SK-N-SH (cell line): ENCODE measurements at regions not wholly inside any gene's neighbourhood (a gene's known extent, or its start where the extent isn't known, plus 50 kb on each side); places are given as distances from the start of the nearest gene placed in this dataset.

ENCODE experiments used
- CTCF ChIA-PET: fragments of 300-600, 350-600 bp; formaldehyde crosslinking; extraction: SDS; loops from one replicate; lab custom pipeline; 2021; lab: Yijun Ruan, JAX
- POLR2A ChIA-PET: fragments of 350-600 bp; sonication (Branson Sonifier 250); formaldehyde crosslinking; extraction: SDS; loops from one replicate; lab custom pipeline; 2020; ENCODE audit warnings: antibody characterized with exemption, inconsistent platforms; lab: Yijun Ruan, JAX
- DNase-seq: peaks from one replicate; pipeline ENCODE4 v3.0.0; 2012
- H2AFZ ChIP-seq: fragments of 200-600 bp; sonication (generic); 2 replicates; pipeline ENCODE4 v1.8.1; 2016; ENCODE audit warnings: antibody characterized with exemption, mild to moderate bottlenecking, low read depth
- H3F3A ChIP-seq: fragments of 200-600 bp; sonication (generic); replicated peaks from 2 replicates; pipeline ENCODE3; 2016; ENCODE audit warnings: antibody characterized with exemption, mild to moderate bottlenecking; ENCODE audit not compliant: insufficient read depth
- H3K27ac ChIP-seq, 2 experiments: fragments of 200-500 bp in 1 of 2; fragments of 200-600 bp in 1 of 2; sonication (Bioruptor generic) in 1 of 2; sonication (generic), shearing (Covaris generic) in 1 of 2; 2 replicates each; pipeline versions ENCODE4 v1.5.1 to v1.6.1; 2014 to 2016; ENCODE audit warnings: low read depth in 2 of 2, inconsistent platforms in 1 of 2, low read length in 1 of 2, mild to moderate bottlenecking in 1 of 2, mixed read lengths in 1 of 2
- H3K27me3 ChIP-seq: fragments of 200-600 bp; sonication (generic), shearing (Covaris generic); 2 replicates; pipeline ENCODE4 v1.6.1; 2016; ENCODE audit warnings: mixed run types; ENCODE audit not compliant: insufficient read depth
- H3K36me3 ChIP-seq, 2 experiments: fragments of 200-500 bp in 1 of 2; fragments of 200-600 bp in 1 of 2; sonication (Bioruptor generic) in 1 of 2; sonication (generic) in 1 of 2; replicated peaks in 1 of 2; 2 replicates each; pipeline versions ENCODE3 to v1.5.1; 2014 to 2016; ENCODE audit warnings: low read length in 1 of 2, mild to moderate bottlenecking in 1 of 2; ENCODE audit not compliant: insufficient read depth in 2 of 2, control insufficient read depth in 1 of 2
- H3K4me1 ChIP-seq, 2 experiments: fragments of 200-500 bp in 1 of 2; fragments of 200-600 bp in 1 of 2; sonication (Bioruptor generic) in 1 of 2; sonication (generic), shearing (Covaris generic) in 1 of 2; 2 replicates each; pipeline versions ENCODE4 v1.5.1 to v1.6.1; 2014 to 2016; ENCODE audit warnings: low read depth in 1 of 2, low read length in 1 of 2, mixed run types in 1 of 2; ENCODE audit not compliant: insufficient read depth in 2 of 2, control insufficient read depth in 1 of 2
- H3K4me2 ChIP-seq: fragments of 200-600 bp; sonication (generic), shearing (Covaris generic); 2 replicates; pipeline ENCODE4 v1.6.1; 2017; ENCODE audit warnings: mixed run types
- H3K4me3 ChIP-seq, 2 experiments: fragments of 200-500 bp in 1 of 2; fragments of 200-600 bp in 1 of 2; sonication (Bioruptor generic) in 1 of 2; sonication (generic), shearing (Covaris generic) in 1 of 2; 2 replicates each; pipeline versions ENCODE4 v1.5.1 to v1.8.1; 2014 to 2016; ENCODE audit warnings: low read depth in 2 of 2, inconsistent platforms in 1 of 2, low read length in 1 of 2, mild to moderate bottlenecking in 1 of 2, mixed read lengths in 1 of 2, moderate library complexity in 1 of 2
- H3K79me2 ChIP-seq: fragments of 200-600 bp; sonication (generic); 2 replicates; pipeline ENCODE4 v1.8.1; 2017; ENCODE audit warnings: mild to moderate bottlenecking; ENCODE audit not compliant: insufficient read depth
- H3K9ac ChIP-seq: fragments of 200-600 bp; sonication (generic); 2 replicates; pipeline ENCODE4 v1.6.1; 2017; ENCODE audit warnings: mixed run types
- H3K9me2 ChIP-seq: fragments of 200-600 bp; sonication (generic); 2 replicates; pipeline ENCODE4 v1.6.1; 2017; ENCODE audit warnings: mixed run types
- H3K9me3 ChIP-seq: fragments of 200-600 bp; sonication (generic); 2 replicates; pipeline ENCODE4 v1.6.1; 2017; ENCODE audit warnings: mixed run types, mild to moderate bottlenecking, moderate library complexity
- H4K20me1 ChIP-seq: fragments of 200-600 bp; sonication (generic); 2 replicates; pipeline ENCODE4 v1.6.1; 2017; ENCODE audit warnings: mild to moderate bottlenecking, mixed run types; ENCODE audit not compliant: insufficient read depth
- CHD2 ChIP-seq: fragments of 150-350 bp; IDR thresholded peaks from 2 replicates; pipeline ENCODE4 v1.6.1; 2018; ENCODE audit warnings: low read length; ENCODE audit not compliant: partially characterized antibody
- CTCF ChIP-seq: fragments of 200-600 bp; sonication (generic); IDR thresholded peaks from 2 replicates; pipeline ENCODE4 v1.6.1; 2017; ENCODE audit warnings: antibody characterized with exemption, mild to moderate bottlenecking, moderate library complexity
- FOSL2 ChIP-seq: IDR thresholded peaks from 2 replicates; pipeline ENCODE4 v1.4.0; 2012; ENCODE audit warnings: low read depth, mild to moderate bottlenecking, moderate library complexity, borderline replicate concordance
- FOXJ3 ChIP-seq: sonication (generic); formaldehyde crosslinking; IDR thresholded peaks from 2 replicates; pipeline ENCODE4 v1.5.1; 2020; ENCODE audit warnings: mild to moderate bottlenecking, missing genetic modification reagents
- GATA2 ChIP-seq: sonication (generic); formaldehyde crosslinking; IDR thresholded peaks from 2 replicates; pipeline ENCODE4 v1.5.0; 2020; ENCODE audit warnings: mild to moderate bottlenecking, missing genetic modification reagents
- IRF3 ChIP-seq: fragments of 150-350 bp; IDR thresholded peaks from 2 replicates; pipeline ENCODE4 v1.6.1; 2016; ENCODE audit warnings: mild to moderate bottlenecking, low read depth, low read length
- MAX ChIP-seq: IDR thresholded peaks from 2 replicates; pipeline ENCODE4 v1.4.0; 2012; ENCODE audit warnings: low read depth
- MXI1 ChIP-seq: IDR thresholded peaks from 2 replicates; pipeline ENCODE4 v1.6.1; 2012; ENCODE audit warnings: mild to moderate bottlenecking, low read depth, low read length, improper control_type of control experiment
- NFIC ChIP-seq: IDR thresholded peaks from 2 replicates; pipeline ENCODE4 v1.4.0; 2012; ENCODE audit warnings: borderline replicate concordance
- NRF1 ChIP-seq: IDR thresholded peaks from 2 replicates; pipeline ENCODE4 v1.6.1; 2012; ENCODE audit warnings: low read depth, mild to moderate bottlenecking, low read length
- POLR2AphosphoS5 ChIP-seq: IDR thresholded peaks from 2 replicates; pipeline ENCODE4 v1.6.1; 2012; ENCODE audit warnings: low read depth, low read length
- RAD21 ChIP-seq: IDR thresholded peaks from 2 replicates; pipeline ENCODE4 v1.6.1; 2012; ENCODE audit warnings: mild to moderate bottlenecking, low read length
- SMC3 ChIP-seq: IDR thresholded peaks from 2 replicates; pipeline ENCODE4 v1.6.1; 2012; ENCODE audit warnings: low read depth, low read length, improper control_type of control experiment
- TAF1 ChIP-seq: IDR thresholded peaks from 2 replicates; pipeline ENCODE4 v1.6.1; 2012; ENCODE audit warnings: low read depth, mild to moderate bottlenecking, low read length, moderate library complexity, borderline replicate concordance
- TCF12 ChIP-seq: IDR thresholded peaks from 2 replicates; pipeline ENCODE4 v1.4.0; 2012
- TEAD4 ChIP-seq: IDR thresholded peaks from 2 replicates; pipeline ENCODE4 v1.4.0; 2012; ENCODE audit warnings: mild to moderate bottlenecking, borderline replicate concordance; ENCODE audit not compliant: insufficient read depth
- USF1 ChIP-seq: IDR thresholded peaks from 2 replicates; pipeline ENCODE4 v1.4.0; 2012; ENCODE audit warnings: low read depth, borderline replicate concordance
- USF2 ChIP-seq: fragments of 150-350 bp; IDR thresholded peaks from 2 replicates; pipeline ENCODE4 v1.6.1; 2017; ENCODE audit warnings: antibody characterized with exemption, low read length, low read depth, borderline replicate concordance
- YY1 ChIP-seq: IDR thresholded peaks from 2 replicates; pipeline ENCODE4 v1.4.0; 2012; ENCODE audit warnings: low read depth, mild to moderate bottlenecking
- WGBS: methylation state at CpG from one replicate; pipeline ENCODE4 v1.1.6; 2017; ENCODE audit warnings: low lambda C conversion rate; 5-methylcytosine and 5-hydroxymethylcytosine counted together

- Histone ChIP-seq H3K27ac (no peak overlapping the region), H3K4me2 (no peak overlapping the region), H3K4me3 (no peak overlapping the region), H3F3A (no peaks in the 10 kb centered on the region), H3K9ac (no peak overlapping the region), H3K9me3 (no peaks in the 10 kb centered on the region), H3K4me1 (no peaks in the 10 kb centered on the region), H3K9me2 (no peaks in the 10 kb centered on the region), H3K36me3 (no peaks in the 10 kb centered on the region), H4K20me1 (no peaks in the 10 kb centered on the region), H3K27me3 (no peaks in the 10 kb centered on the region), H3K79me2 (no peaks in the 10 kb centered on the region), H2AFZ (no peak overlapping the region)
- 34% methylated on average over 5 of the region's 5 CpGs for WGBS
- TF ChIP-seq TCF12 = no peak
- TF ChIP-seq FOSL2 = no peak
- no peak for TF ChIP-seq CTCF
- TF ChIP-seq TAF1 = no peak
- no peak for TF ChIP-seq IRF3
- TF ChIP-seq NRF1 = no peak
- TF ChIP-seq RAD21 = no peak
- TF ChIP-seq USF1 = no peak
- no peak for TF ChIP-seq GATA2 (CRISPR knock-in tag)
- TF ChIP-seq SMC3 = no peak
- TF ChIP-seq FOXJ3 = no peak
- TF ChIP-seq MXI1 = no peak
- TF ChIP-seq TEAD4 = no peak
- POLR2A ChIA-PET = no interaction called here
- CTCF ChIA-PET = no interaction called here
- DNase-seq = no peak
Observed at GRCh38 chr10:10600004-10600403, 417.7 kb upstream of the CELF2 start.

GRCh38 chr10:10605551-10606081, 412.1 kb upstream of the CELF2 start:
- Histone ChIP-seq H3K9me3 (no peaks in the 10 kb centered on the region), H3K4me2 (no peak overlapping the region), H3K9me2 (no peaks in the 10 kb centered on the region), H3K9ac (no peak overlapping the region), H3K36me3 (no peaks in the 10 kb centered on the region), H3K4me3 (no peak overlapping the region), H3K27ac (no peak overlapping the region), H4K20me1 (no peaks in the 10 kb centered on the region), H2AFZ (no peak overlapping the region), H3K79me2 (no peaks in the 10 kb centered on the region), H3K4me1 (no peaks in the 10 kb centered on the region), H3K27me3 (no peaks in the 10 kb centered on the region), H3F3A (no peaks in the 10 kb centered on the region)
- TF ChIP-seq CHD2 (no peak), MAX (no peak), CTCF (no peak), FOXJ3 (no peak), POLR2AphosphoS5 (no peak), NRF1 (no peak), NFIC (no peak), USF2 (no peak), YY1 (no peak)
- ChIA-PET POLR2A (no interaction called here), CTCF (no interaction called here)
- no peak for DNase-seq
- 32% methylated on average over 9 of the region's 9 CpGs for WGBS
